ENCODE measurements at regions not wholly inside any gene's neighbourhood (a gene's known extent, or its start where the extent isn't known, plus 50 kb on each side); places are given as distances from the start of the nearest gene placed in this dataset.

- Histone ChIP-seq H3K79me2 (ENCODE audit: insufficient read depth, low read length) (no peaks in the 10 kb centered on the region), H4K20me1 (ENCODE audit: insufficient read depth, low read length) (no peaks in the 10 kb centered on the region), H3K27ac (ENCODE audit: extremely low read length, insufficient read depth, low read length) (no peak overlapping the region), H3K4me2 (ENCODE audit: low read depth, low read length) (no peak overlapping the region), H3K36me3 (replicated peaks in 1 of 2; ENCODE audit: control insufficient read depth in 1 of 2, insufficient read depth in 2 of 2, low read length in 2 of 2) (no peaks in the 10 kb centered on the region), H3K9me3 (ENCODE audit: low read length) (no peaks in the 10 kb centered on the region), H3K27me3 (ENCODE audit: control insufficient read depth in 1 of 2, insufficient read depth in 2 of 2, low read length in 2 of 2) (no peaks in the 10 kb centered on the region), H3K9ac (ENCODE audit: insufficient read depth, low read depth, low read length) (no peak overlapping the region), H3K4me1 (ENCODE audit: insufficient read depth, low read length) (peaks cover 5% of the 10 kb centered on the region), H2AFZ (ENCODE audit: low read length) (no peak overlapping the region), H3K4me3 (replicated peaks in 1 of 3; ENCODE audit: insufficient read depth in 1 of 3, low read depth in 2 of 3, low read length in 3 of 3) (no peak overlapping the region)
- intact Hi-C loops (cut with micrococcal nuclease; ENCODE audit: unreplicated experiment) (no loop called here), in situ Hi-C loops (cut with HindIII; ENCODE audit: extremely low pct_ligation_motif_present, low pct_unique_long_range_greater_than_20kb) (no loop called here)
- 24% methylated on average over 3 of the region's 3 CpGs for WGBS (ENCODE audit: low lambda C conversion rate)
- no peak for TF ChIP-seq YEATS2 (CRISPR knock-in tag; IDR thresholded peaks at IDR 0.05; ENCODE audit: borderline replicate concordance)
- TF ChIP-seq ZSCAN29 (CRISPR knock-in tag; conservative IDR thresholded peaks at IDR 0.05), result no peak
- TF ChIP-seq ZNF597 (CRISPR knock-in tag; IDR thresholded peaks at IDR 0.05), result no peak
- TF ChIP-seq ZHX1 (CRISPR knock-in tag; IDR thresholded peaks at IDR 0.05; ENCODE audit: low read depth), result no peak
- no peak for TF ChIP-seq SNAI1 (CRISPR knock-in tag; IDR thresholded peaks at IDR 0.05; ENCODE audit: borderline replicate concordance)
- TF ChIP-seq POLR2AphosphoS5 (IDR thresholded peaks at IDR 0.05; ENCODE audit: low read depth, low read length), result no peak
- FAIRE-seq (no peak), DNase-seq (ENCODE audit: low spot score) (no peak), ATAC-seq (no peak)
- no TSS peak for BruUV-seq (replicated peaks)
- ChIA-PET POLR2A (no interaction called here), CTCF (ENCODE audit: low intra/inter-chr PET ratio, low total read pairs) (no interaction called here)
These were observed 257.9 kb downstream of the NEDD1 start for GRCh38 chr12:97164936-97165335.
